H1 (cell line): ENCODE measurements at regions not wholly inside any gene's neighbourhood (a gene's known extent, or its start where the extent isn't known, plus 50 kb on each side); places are given as distances from the start of the nearest gene placed in this dataset.

Experiments used
- CTCF ChIA-PET: fragments of 300-600 bp; sonication (Branson Sonifier 250); formaldehyde crosslinking; loops from one replicate; lab custom pipeline; 2021; ENCODE audit not compliant: partially characterized antibody; lab: Charles Lee
- POLR2A ChIA-PET: fragments of 300-600 bp; sonication (Branson Sonifier 250); formaldehyde crosslinking; loops from one replicate; lab custom pipeline; 2021; ENCODE audit warnings: inconsistent platforms; ENCODE audit not compliant: partially characterized antibody; lab: Charles Lee
- DNase-seq, 2 experiments: peaks; one replicate each; pipeline versions ENCODE4 v3.0.0 to v3.0.0-alpha.2; 2010 to 2022; ENCODE audit warnings: low spot score in 2 of 2, low read depth in 1 of 2, mixed read lengths in 1 of 2
- FAIRE-seq: peaks from 2 replicates; lab custom pipeline; 2011; peaks lifted over from hg19 to GRCh38; lab: Jason Lieb, UNC
- H2AFZ ChIP-seq: 2 replicates; pipeline ENCODE4 v1.8.1; 2012; ENCODE audit warnings: low read length, inconsistent platforms
- H2AK5ac ChIP-seq: 2 replicates; pipeline ENCODE4 v1.6.1; 2013; ENCODE audit warnings: low read depth, low read length
- H2BK120ac ChIP-seq: replicated peaks from 2 replicates; pipeline ENCODE3; 2013; ENCODE audit warnings: low read depth, low read length, inconsistent platforms
- H2BK12ac ChIP-seq: 2 replicates; pipeline ENCODE4 v1.6.1; 2013; ENCODE audit warnings: low read depth, low read length
- H2BK15ac ChIP-seq: 2 replicates; pipeline ENCODE4 v1.6.1; 2013; ENCODE audit warnings: low read length
- H2BK20ac ChIP-seq: 2 replicates; pipeline ENCODE4 v1.6.1; 2013; ENCODE audit warnings: low read length
- H2BK5ac ChIP-seq: 2 replicates; pipeline ENCODE4 v1.6.1; 2013; ENCODE audit warnings: low read depth, low read length
- H3K14ac ChIP-seq: 2 replicates; pipeline ENCODE4 v1.6.1; 2013; ENCODE audit warnings: inconsistent platforms; ENCODE audit not compliant: insufficient read length
- H3K18ac ChIP-seq: 2 replicates; pipeline ENCODE4 v1.6.1; 2013; ENCODE audit warnings: low read length; ENCODE audit errors: extremely low read depth
- H3K23ac ChIP-seq: 2 replicates; pipeline ENCODE4 v1.6.1; 2013; ENCODE audit warnings: inconsistent platforms; ENCODE audit not compliant: insufficient read length
- H3K23me2 ChIP-seq: 2 replicates; pipeline ENCODE4 v1.6.1; 2013; ENCODE audit warnings: low read depth, low read length
- H3K27ac ChIP-seq: 2 replicates; pipeline ENCODE4 v1.6.1; 2011; ENCODE audit warnings: low read depth, low read length, inconsistent platforms
- H3K27me3 ChIP-seq, 4 experiments: replicated peaks in 1 of 4; 1 replicate in 1 of 4; 2 replicates in 3 of 4; pipeline versions ENCODE4 v1.6.1 to v1.8.1; 2011 to 2013; ENCODE audit warnings: low read length in 3 of 4, mild to moderate bottlenecking in 3 of 4, inconsistent platforms in 2 of 4, mixed read lengths in 2 of 4, moderate library complexity in 1 of 4; ENCODE audit not compliant: control insufficient read depth in 3 of 4, insufficient read depth in 3 of 4; ENCODE audit errors: extremely low read depth in 1 of 4
- H3K36me3 ChIP-seq, 4 experiments: 2 replicates each; pipeline versions ENCODE4 v1.6.1 to v1.8.1; 2011 to 2013; ENCODE audit warnings: mild to moderate bottlenecking in 4 of 4, low read length in 3 of 4, moderate library complexity in 2 of 4, control low read depth in 1 of 4, inconsistent platforms in 1 of 4; ENCODE audit not compliant: insufficient read depth in 4 of 4, control insufficient read depth in 2 of 4
- H3K4ac ChIP-seq: replicated peaks from 2 replicates; pipeline ENCODE3; 2013; ENCODE audit warnings: low read length, low read depth, mixed read lengths, inconsistent platforms; ENCODE audit not compliant: insufficient read length
- H3K4me1 ChIP-seq, 4 experiments: replicated peaks in 1 of 4; 1 replicate in 1 of 4; 2 replicates in 3 of 4; pipeline versions ENCODE4 v1.6.1 to v1.8.1; 2011 to 2013; ENCODE audit warnings: low read length in 3 of 4, inconsistent platforms in 2 of 4, mixed read lengths in 1 of 4; ENCODE audit not compliant: insufficient read depth in 4 of 4, control insufficient read depth in 3 of 4
- H3K4me2 ChIP-seq, 2 experiments: 2 replicates each; pipeline versions ENCODE4 v1.6.1 to v1.8.1; 2011 to 2013; ENCODE audit warnings: low read depth in 2 of 2, low read length in 2 of 2, control low read depth in 1 of 2, inconsistent platforms in 1 of 2, mild to moderate bottlenecking in 1 of 2; ENCODE audit not compliant: insufficient read depth in 1 of 2
- H3K4me3 ChIP-seq, 4 experiments: fragments of 200-600, 300-600 bp in 1 of 4; sonication (generic), shearing (Covaris generic), sonication (Bioruptor Twin) in 1 of 4; 2 replicates each; pipeline versions ENCODE4 v1.5.1 to v1.8.1; 2011 to 2016; ENCODE audit warnings: low read length in 4 of 4, low read depth in 3 of 4, control low read depth in 2 of 4, inconsistent platforms in 2 of 4, mild to moderate bottlenecking in 2 of 4, mixed read lengths in 1 of 4, moderate library complexity in 1 of 4; ENCODE audit not compliant: insufficient read depth in 2 of 4; ENCODE audit errors: extremely low read depth in 1 of 4
- H3K56ac ChIP-seq: replicated peaks from 2 replicates; pipeline ENCODE3; 2013; ENCODE audit warnings: low read depth, mild to moderate bottlenecking, mixed read lengths, low read length, inconsistent platforms; ENCODE audit not compliant: insufficient read length
- H3K79me1 ChIP-seq: 2 replicates; pipeline ENCODE4 v1.6.1; 2013; ENCODE audit warnings: low read depth, low read length, control low read depth
- H3K79me2 ChIP-seq, 2 experiments: 2 replicates each; pipeline versions ENCODE4 v1.6.1 to v1.8.1; 2012 to 2013; ENCODE audit warnings: low read length in 2 of 2, mild to moderate bottlenecking in 2 of 2, inconsistent platforms in 1 of 2; ENCODE audit not compliant: insufficient read depth in 2 of 2, control insufficient read depth in 1 of 2
- H3K9ac ChIP-seq, 4 experiments: replicated peaks in 1 of 4; 1 replicate in 1 of 4; 2 replicates in 3 of 4; pipeline versions ENCODE4 v1.6.1 to v1.8.1; 2011 to 2013; ENCODE audit warnings: low read depth in 3 of 4, low read length in 3 of 4, control low read depth in 2 of 4, mild to moderate bottlenecking in 2 of 4, moderate library complexity in 2 of 4, inconsistent platforms in 1 of 4; ENCODE audit errors: extremely low read depth in 1 of 4
- H3K9me3 ChIP-seq, 2 experiments: 2 replicates each; pipeline versions ENCODE4 v1.6.1 to v1.8.1; 2012 to 2013; ENCODE audit warnings: mild to moderate bottlenecking in 2 of 2, moderate library complexity in 2 of 2, control low read depth in 1 of 2, inconsistent platforms in 1 of 2, low read depth in 1 of 2, low read length in 1 of 2, mixed read lengths in 1 of 2; ENCODE audit not compliant: insufficient read depth in 2 of 2
- H4K20me1 ChIP-seq, 2 experiments: replicated peaks in 1 of 2; 2 replicates each; pipeline versions ENCODE3 to v1.8.1; 2011 to 2013; ENCODE audit warnings: inconsistent platforms in 2 of 2, low read length in 2 of 2, mild to moderate bottlenecking in 1 of 2; ENCODE audit not compliant: insufficient read depth in 2 of 2, control insufficient read depth in 1 of 2
- H4K5ac ChIP-seq: 2 replicates; pipeline ENCODE4 v1.6.1; 2013; ENCODE audit warnings: low read length, low read depth, mixed read lengths, inconsistent platforms; ENCODE audit not compliant: insufficient read length
- H4K8ac ChIP-seq: 2 replicates; pipeline ENCODE4 v1.8.0; 2013; ENCODE audit warnings: mild to moderate bottlenecking, moderate library complexity, low read length, inconsistent platforms; ENCODE audit not compliant: insufficient read depth; ENCODE audit errors: extremely low read depth
- H4K91ac ChIP-seq: replicated peaks from 2 replicates; pipeline ENCODE3; 2013; ENCODE audit warnings: low read length, mixed read lengths, inconsistent platforms; ENCODE audit not compliant: insufficient read length
- BACH1 ChIP-seq: IDR thresholded peaks from 2 replicates; pipeline ENCODE4 v1.6.1; 2012; ENCODE audit warnings: low read length, improper control_type of control experiment
- CHD2 ChIP-seq: IDR thresholded peaks from 2 replicates; pipeline ENCODE4 v1.6.1; 2012; ENCODE audit warnings: low read length, improper control_type of control experiment
- CTCF ChIP-seq, 3 experiments: IDR thresholded peaks; 1 replicate in 2 of 3; 2 replicates in 1 of 3; pipeline versions ENCODE4 v1.5.1 to v1.6.1; 2011; ENCODE audit warnings: low read length in 3 of 3, mild to moderate bottlenecking in 3 of 3, inconsistent platforms in 2 of 3, low read depth in 1 of 3, moderate library complexity in 1 of 3; ENCODE audit not compliant: insufficient read depth in 1 of 3; ENCODE audit errors: control extremely low read depth in 1 of 3
- KDM4A ChIP-seq: IDR thresholded peaks from one replicate; pipeline ENCODE4 v1.7.1; 2012; ENCODE audit warnings: low read depth, mild to moderate bottlenecking, moderate library complexity, low read length, inconsistent platforms; ENCODE audit not compliant: severe bottlenecking
- RAD21 ChIP-seq, 2 experiments: IDR thresholded peaks in 1 of 2; conservative IDR thresholded peaks in 1 of 2; 2 replicates each; pipeline ENCODE4 v1.6.1; 2011; ENCODE audit warnings: low read depth in 2 of 2, low read length in 2 of 2, improper control_type of control experiment in 1 of 2, inconsistent platforms in 1 of 2, mild to moderate bottlenecking in 1 of 2, moderate library complexity in 1 of 2
- RFX5 ChIP-seq: IDR thresholded peaks from 2 replicates; pipeline ENCODE4 v1.6.1; 2011; ENCODE audit warnings: low read depth, low read length, improper control_type of control experiment, borderline replicate concordance
- TAF1 ChIP-seq: IDR thresholded peaks from 2 replicates; pipeline ENCODE4 v1.6.1; 2011; ENCODE audit warnings: mild to moderate bottlenecking, low read depth, low read length
- WGBS, 2 experiments: shearing (Covaris generic) in 1 of 2; methylation state at CpG; one replicate each; pipeline versions ENCODE4 v1.1.6 to v1.1.7; 2013 to 2015; ENCODE audit warnings: low lambda C conversion rate in 2 of 2, mixed read lengths in 2 of 2, inconsistent platforms in 1 of 2, low coverage in 1 of 2, missing lambda C conversion rate in 1 of 2; ENCODE audit not compliant: insufficient replicate concordance in 2 of 2, insufficient coverage in 1 of 2, insufficient read length in 1 of 2; ENCODE audit errors: extremely low coverage in 1 of 2, missing lambda C conversion rate in 1 of 2; 5-methylcytosine and 5-hydroxymethylcytosine counted together

GRCh38 chr6:141443032-141443431, 689.7 kb upstream of the GJE1 start:
- Histone ChIP-seq H4K5ac (no peak overlapping the region), H3K18ac (no peak overlapping the region), H3K56ac (no peak overlapping the region), H3K4me3 (no peak overlapping the region), H3K23me2 (no peaks in the 10 kb centered on the region), H3K4ac (no peak overlapping the region), H3K27me3 (no peaks in the 10 kb centered on the region), H3K79me2 (no peaks in the 10 kb centered on the region), H3K36me3 (no peaks in the 10 kb centered on the region; a peak in 1 of 8 replicates), H3K4me1 (no peaks in the 10 kb centered on the region; a peak in 1 of 7 replicates), H2BK120ac (no peak overlapping the region), H2BK5ac (no peak overlapping the region), H4K20me1 (no peaks in the 10 kb centered on the region), H3K27ac (no peak overlapping the region), H2BK20ac (no peak overlapping the region), H3K14ac (no peak overlapping the region), H3K9me3 (peaks cover 3 to 6% of the 10 kb centered on the region in 2 experiments; a peak in 3 of 4 replicates), H2AFZ (no peak overlapping the region), H2AK5ac (no peak overlapping the region), H2BK12ac (no peak overlapping the region), H4K91ac (no peak overlapping the region), H4K8ac (no peak overlapping the region), H3K79me1 (no peaks in the 10 kb centered on the region), H3K23ac (no peak overlapping the region), H3K4me2 (no peak overlapping the region), H3K9ac (no peak overlapping the region), H2BK15ac (no peak overlapping the region)
- CTCF ChIA-PET: no interaction called here
- TF ChIP-seq KDM4A (no peak), RAD21 (IDR thresholded peaks at IDR 0.05 in 1 of 2, conservative IDR thresholded peaks at IDR 0.05 in 1 of 2; ENCODE audit: low read depth in 2 of 2, low read length in 2 of 2) (no peak), TAF1 (no peak), CTCF (IDR thresholded peaks at IDR 0.05; ENCODE audit: control extremely low read depth in 1 of 3, insufficient read depth in 1 of 3, low read depth in 1 of 3, low read length in 3 of 3) (no peak), RFX5 (no peak), CHD2 (no peak), BACH1 (no peak)
- DNase-seq (no peak), FAIRE-seq (no peak)
- 90% methylated on average over 2 of the region's 2 CpGs; no CpG with 5 or more reads in 1 of the 2 experiments for WGBS, 2 experiments
- POLR2A ChIA-PET: no interaction called here
